GM23338 (cell line): ENCODE measurements at regions not wholly inside any gene's neighbourhood (a gene's known extent, or its start where the extent isn't known, plus 50 kb on each side); places are given as distances from the start of the nearest gene placed in this dataset.

Source experiments
- ATAC-seq: fragments of 200-7000 bp; cut with Tn5 transposase; 3 replicates; pipeline ENCODE4 v1.9.1; 2020
- DNase-seq: peaks from one replicate; pipeline ENCODE4 v3.0.0-alpha.2; 2015; ENCODE audit warnings: low spot score
- H2AFZ ChIP-seq: fragments of 200-600 bp; sonication (generic); 2 replicates; pipeline ENCODE4 v1.8.0; 2016; ENCODE audit warnings: antibody characterized with exemption, mild to moderate bottlenecking, moderate library complexity
- H3F3A ChIP-seq: fragments of 200-600 bp; sonication (generic); replicated peaks from 2 replicates; pipeline ENCODE4 v1.8.0; 2017; ENCODE audit warnings: antibody characterized with exemption, mixed run types, low read depth
- H3K27ac ChIP-seq: fragments of 200-600 bp; sonication (generic); 2 replicates; pipeline ENCODE4 v1.6.1; 2016; ENCODE audit warnings: low read depth
- H3K27me3 ChIP-seq: fragments of 200-600 bp; sonication (generic); 2 replicates; pipeline ENCODE4 v1.8.0; 2016; ENCODE audit warnings: mild to moderate bottlenecking, mixed run types, moderate library complexity; ENCODE audit not compliant: insufficient read depth
- H3K36me3 ChIP-seq: fragments of 200-600 bp; sonication (generic); 2 replicates; pipeline ENCODE4 v1.8.0; 2016; ENCODE audit warnings: mild to moderate bottlenecking; ENCODE audit not compliant: insufficient read depth
- H3K4me1 ChIP-seq: fragments of 200-600 bp; sonication (generic); 2 replicates; pipeline ENCODE4 v1.8.0; 2016; ENCODE audit warnings: mild to moderate bottlenecking, moderate library complexity; ENCODE audit not compliant: insufficient read depth
- H3K4me2 ChIP-seq: fragments of 200-600 bp; sonication (generic); 2 replicates; pipeline ENCODE4 v1.7.1; 2017; ENCODE audit warnings: mixed run types
- H3K4me3 ChIP-seq: fragments of 200-600 bp; sonication (generic); 2 replicates; pipeline ENCODE4 v1.6.1; 2016; ENCODE audit warnings: mixed run types
- H3K79me2 ChIP-seq: fragments of 200-600 bp; sonication (generic); replicated peaks from 2 replicates; pipeline ENCODE4 v1.8.0; 2017; ENCODE audit warnings: mild to moderate bottlenecking; ENCODE audit not compliant: insufficient read depth
- H3K9me2 ChIP-seq: fragments of 200-600 bp; sonication (generic); 2 replicates; pipeline ENCODE4 v1.8.0; 2017; ENCODE audit not compliant: insufficient read depth
- H4K20me1 ChIP-seq: fragments of 200-600 bp; sonication (generic); replicated peaks from 2 replicates; pipeline ENCODE4 v1.8.0; 2017; ENCODE audit warnings: mild to moderate bottlenecking; ENCODE audit not compliant: insufficient read depth
- H3K27ac Mint-ChIP-seq: 2 replicates; pipeline ENCODE4 v1.8.0; 2020; ENCODE audit warnings: inconsistent platforms, mild to moderate bottlenecking, moderate library complexity, mixed read lengths
- H3K27me3 Mint-ChIP-seq: 3 replicates; pipeline ENCODE4 v1.8.0; 2022; ENCODE audit warnings: low read depth, mild to moderate bottlenecking, moderate library complexity, mixed read lengths, inconsistent platforms; ENCODE audit not compliant: insufficient read depth, poor library complexity
- H3K36me3 Mint-ChIP-seq: 3 replicates; pipeline ENCODE4 v1.8.0; 2021; ENCODE audit warnings: low read depth, mild to moderate bottlenecking, inconsistent platforms, moderate library complexity, mixed read lengths
- H3K4me1 Mint-ChIP-seq: 3 replicates; pipeline ENCODE4 v1.8.0; 2020; ENCODE audit warnings: mild to moderate bottlenecking, inconsistent platforms, mixed read lengths
- H3K4me3 Mint-ChIP-seq: 3 replicates; pipeline ENCODE4 v1.8.0; 2021; ENCODE audit warnings: moderate library complexity, mild to moderate bottlenecking, inconsistent platforms, mixed read lengths
- H3K9me3 Mint-ChIP-seq: 3 replicates; pipeline ENCODE4 v1.8.0; 2020; ENCODE audit warnings: moderate library complexity, mild to moderate bottlenecking, inconsistent platforms, mixed read lengths
- CREB1 ChIP-seq: fragments of 250-450 bp; sonication (Bioruptor Pico); IDR thresholded peaks from 2 replicates; pipeline ENCODE4 v1.5.0; 2020; ENCODE audit warnings: low read depth, mild to moderate bottlenecking, moderate library complexity
- EZH2 ChIP-seq: fragments of 200-600 bp; sonication (generic); IDR thresholded peaks from one replicate; pipeline ENCODE4 v1.8.0; 2017; ENCODE audit warnings: antibody characterized with exemption, mild to moderate bottlenecking, low read depth; ENCODE audit not compliant: unreplicated experiment
- EZH2phosphoT487 ChIP-seq: fragments of 200-600 bp; sonication (generic); IDR thresholded peaks from one replicate; pipeline ENCODE4 v1.8.1; 2018; ENCODE audit warnings: antibody characterized with exemption; ENCODE audit not compliant: unreplicated experiment
- JUNB ChIP-seq: IDR thresholded peaks from one replicate; pipeline ENCODE4 v1.6.1; 2016; ENCODE audit warnings: antibody characterized with exemption; ENCODE audit not compliant: unreplicated experiment
- NANOG ChIP-seq: IDR thresholded peaks from 2 replicates; pipeline ENCODE4 v1.6.1; 2016; ENCODE audit warnings: antibody characterized with exemption, borderline replicate concordance
- POLR2AphosphoS5 ChIP-seq: IDR thresholded peaks from 2 replicates; pipeline ENCODE4 v1.6.1; 2016; ENCODE audit warnings: antibody characterized with exemption, low read depth
- STAT1 ChIP-seq: IDR thresholded peaks from one replicate; pipeline ENCODE4 v1.6.1; 2016; ENCODE audit warnings: antibody characterized with exemption; ENCODE audit not compliant: unreplicated experiment
- ZNF114 ChIP-seq: fragments of 250-450 bp; sonication (Bioruptor Pico); IDR thresholded peaks from 2 replicates; pipeline ENCODE4 v1.5.0; 2020; ENCODE audit warnings: mild to moderate bottlenecking, moderate library complexity
- ZNF331 ChIP-seq: fragments of 250-450 bp; sonication (Bioruptor Pico); IDR thresholded peaks from 2 replicates; pipeline ENCODE4 v1.5.0; 2020; ENCODE audit warnings: low read depth, mild to moderate bottlenecking, moderate library complexity
- TF ChIP-seq, protein P1 (sequence below): IDR thresholded peaks from 2 replicates; pipeline ENCODE4 v1.6.1; 2016; ENCODE audit warnings: antibody characterized with exemption
- TF ChIP-seq, protein P2 (sequence below): fragments of 250-450 bp; sonication (Bioruptor Pico); IDR thresholded peaks from 2 replicates; pipeline ENCODE4 v1.5.0; 2020; ENCODE audit warnings: mild to moderate bottlenecking, moderate library complexity
- TF ChIP-seq, protein P3 (sequence below), 2 experiments: fragments of 200-600 bp in 1 of 2; sonication (generic) in 1 of 2; conservative IDR thresholded peaks; 2 replicates each; pipeline versions ENCODE4 v1.5.1 to v1.6.1; 2016 to 2017; ENCODE audit warnings: antibody characterized with exemption in 2 of 2, low read depth in 2 of 2, mild to moderate bottlenecking in 2 of 2, moderate library complexity in 1 of 2
- TF ChIP-seq, protein P4 (sequence below): IDR thresholded peaks from one replicate; pipeline ENCODE4 v1.6.1; 2018; ENCODE audit warnings: antibody characterized with exemption; ENCODE audit not compliant: unreplicated experiment

DNA sequence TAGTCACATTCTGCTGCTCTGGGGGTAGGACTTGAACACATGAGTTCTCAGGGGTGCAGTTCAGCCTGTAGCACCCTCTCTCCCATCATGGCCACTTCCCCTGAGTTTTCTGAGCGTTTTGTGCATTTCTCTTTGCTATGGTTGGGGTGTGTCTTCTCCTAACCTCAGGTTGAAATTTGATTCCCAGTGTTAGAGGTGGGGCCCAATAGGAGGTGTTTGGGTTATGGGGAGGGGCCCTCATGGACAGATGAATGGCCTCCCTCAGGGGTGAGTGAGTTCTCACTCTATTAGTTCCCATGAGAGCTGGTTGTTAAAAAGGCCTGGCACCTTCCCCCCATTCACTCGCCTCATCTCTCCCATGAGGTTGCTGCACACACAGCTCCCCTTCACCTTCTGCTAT lies 101.1 kb downstream of the FOXL1 start:
- H3K4me2 ChIP-seq = no peak overlapping the region
- no peaks in the 10 kb centered on the region for H3K36me3 Mint-ChIP-seq

More for the DNA sequence above, 101.1 kb downstream of the FOXL1 start:
- Histone ChIP-seq H3K36me3 (no peaks in the 10 kb centered on the region), H4K20me1 (no peaks in the 10 kb centered on the region), H3K27me3 (no peaks in the 10 kb centered on the region), H2AFZ (no peak overlapping the region), H3K4me3 (no peak overlapping the region), H3F3A (no peaks in the 10 kb centered on the region), H3K9me2 (0 out of 2 replicates have a peak, but pooled peaks cover 2% of the 10 kb centered on the region), H3K79me2 (no peaks in the 10 kb centered on the region), H3K4me1 (no peaks in the 10 kb centered on the region), H3K27ac (no peak overlapping the region)
- no peak overlapping the region for H3K27ac Mint-ChIP-seq
- H3K4me1 Mint-ChIP-seq = no peaks in the 10 kb centered on the region; the same call in 2 of the 3 replicates
- ATAC-seq (no peak), DNase-seq (no peak)
- H3K27me3 Mint-ChIP-seq = peaks cover 7% of the 10 kb centered on the region
- no peak overlapping the region for H3K4me3 Mint-ChIP-seq
- peaks cover 9% of the 10 kb centered on the region for H3K9me3 Mint-ChIP-seq
- TF ChIP-seq NANOG (no peak), ZNF114 (CRISPR knock-in tag) (no peak), JUNB (no peak), ZNF331 (CRISPR knock-in tag) (no peak), EZH2 (no peak), POLR2AphosphoS5 (no peak), EZH2phosphoT487 (no peak), STAT1 (no peak), CREB1 (no peak)
- TF ChIP-seq, protein P1, sequence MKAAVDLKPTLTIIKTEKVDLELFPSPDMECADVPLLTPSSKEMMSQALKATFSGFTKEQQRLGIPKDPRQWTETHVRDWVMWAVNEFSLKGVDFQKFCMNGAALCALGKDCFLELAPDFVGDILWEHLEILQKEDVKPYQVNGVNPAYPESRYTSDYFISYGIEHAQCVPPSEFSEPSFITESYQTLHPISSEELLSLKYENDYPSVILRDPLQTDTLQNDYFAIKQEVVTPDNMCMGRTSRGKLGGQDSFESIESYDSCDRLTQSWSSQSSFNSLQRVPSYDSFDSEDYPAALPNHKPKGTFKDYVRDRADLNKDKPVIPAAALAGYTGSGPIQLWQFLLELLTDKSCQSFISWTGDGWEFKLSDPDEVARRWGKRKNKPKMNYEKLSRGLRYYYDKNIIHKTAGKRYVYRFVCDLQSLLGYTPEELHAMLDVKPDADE = no peak
- TF ChIP-seq, protein P2, sequence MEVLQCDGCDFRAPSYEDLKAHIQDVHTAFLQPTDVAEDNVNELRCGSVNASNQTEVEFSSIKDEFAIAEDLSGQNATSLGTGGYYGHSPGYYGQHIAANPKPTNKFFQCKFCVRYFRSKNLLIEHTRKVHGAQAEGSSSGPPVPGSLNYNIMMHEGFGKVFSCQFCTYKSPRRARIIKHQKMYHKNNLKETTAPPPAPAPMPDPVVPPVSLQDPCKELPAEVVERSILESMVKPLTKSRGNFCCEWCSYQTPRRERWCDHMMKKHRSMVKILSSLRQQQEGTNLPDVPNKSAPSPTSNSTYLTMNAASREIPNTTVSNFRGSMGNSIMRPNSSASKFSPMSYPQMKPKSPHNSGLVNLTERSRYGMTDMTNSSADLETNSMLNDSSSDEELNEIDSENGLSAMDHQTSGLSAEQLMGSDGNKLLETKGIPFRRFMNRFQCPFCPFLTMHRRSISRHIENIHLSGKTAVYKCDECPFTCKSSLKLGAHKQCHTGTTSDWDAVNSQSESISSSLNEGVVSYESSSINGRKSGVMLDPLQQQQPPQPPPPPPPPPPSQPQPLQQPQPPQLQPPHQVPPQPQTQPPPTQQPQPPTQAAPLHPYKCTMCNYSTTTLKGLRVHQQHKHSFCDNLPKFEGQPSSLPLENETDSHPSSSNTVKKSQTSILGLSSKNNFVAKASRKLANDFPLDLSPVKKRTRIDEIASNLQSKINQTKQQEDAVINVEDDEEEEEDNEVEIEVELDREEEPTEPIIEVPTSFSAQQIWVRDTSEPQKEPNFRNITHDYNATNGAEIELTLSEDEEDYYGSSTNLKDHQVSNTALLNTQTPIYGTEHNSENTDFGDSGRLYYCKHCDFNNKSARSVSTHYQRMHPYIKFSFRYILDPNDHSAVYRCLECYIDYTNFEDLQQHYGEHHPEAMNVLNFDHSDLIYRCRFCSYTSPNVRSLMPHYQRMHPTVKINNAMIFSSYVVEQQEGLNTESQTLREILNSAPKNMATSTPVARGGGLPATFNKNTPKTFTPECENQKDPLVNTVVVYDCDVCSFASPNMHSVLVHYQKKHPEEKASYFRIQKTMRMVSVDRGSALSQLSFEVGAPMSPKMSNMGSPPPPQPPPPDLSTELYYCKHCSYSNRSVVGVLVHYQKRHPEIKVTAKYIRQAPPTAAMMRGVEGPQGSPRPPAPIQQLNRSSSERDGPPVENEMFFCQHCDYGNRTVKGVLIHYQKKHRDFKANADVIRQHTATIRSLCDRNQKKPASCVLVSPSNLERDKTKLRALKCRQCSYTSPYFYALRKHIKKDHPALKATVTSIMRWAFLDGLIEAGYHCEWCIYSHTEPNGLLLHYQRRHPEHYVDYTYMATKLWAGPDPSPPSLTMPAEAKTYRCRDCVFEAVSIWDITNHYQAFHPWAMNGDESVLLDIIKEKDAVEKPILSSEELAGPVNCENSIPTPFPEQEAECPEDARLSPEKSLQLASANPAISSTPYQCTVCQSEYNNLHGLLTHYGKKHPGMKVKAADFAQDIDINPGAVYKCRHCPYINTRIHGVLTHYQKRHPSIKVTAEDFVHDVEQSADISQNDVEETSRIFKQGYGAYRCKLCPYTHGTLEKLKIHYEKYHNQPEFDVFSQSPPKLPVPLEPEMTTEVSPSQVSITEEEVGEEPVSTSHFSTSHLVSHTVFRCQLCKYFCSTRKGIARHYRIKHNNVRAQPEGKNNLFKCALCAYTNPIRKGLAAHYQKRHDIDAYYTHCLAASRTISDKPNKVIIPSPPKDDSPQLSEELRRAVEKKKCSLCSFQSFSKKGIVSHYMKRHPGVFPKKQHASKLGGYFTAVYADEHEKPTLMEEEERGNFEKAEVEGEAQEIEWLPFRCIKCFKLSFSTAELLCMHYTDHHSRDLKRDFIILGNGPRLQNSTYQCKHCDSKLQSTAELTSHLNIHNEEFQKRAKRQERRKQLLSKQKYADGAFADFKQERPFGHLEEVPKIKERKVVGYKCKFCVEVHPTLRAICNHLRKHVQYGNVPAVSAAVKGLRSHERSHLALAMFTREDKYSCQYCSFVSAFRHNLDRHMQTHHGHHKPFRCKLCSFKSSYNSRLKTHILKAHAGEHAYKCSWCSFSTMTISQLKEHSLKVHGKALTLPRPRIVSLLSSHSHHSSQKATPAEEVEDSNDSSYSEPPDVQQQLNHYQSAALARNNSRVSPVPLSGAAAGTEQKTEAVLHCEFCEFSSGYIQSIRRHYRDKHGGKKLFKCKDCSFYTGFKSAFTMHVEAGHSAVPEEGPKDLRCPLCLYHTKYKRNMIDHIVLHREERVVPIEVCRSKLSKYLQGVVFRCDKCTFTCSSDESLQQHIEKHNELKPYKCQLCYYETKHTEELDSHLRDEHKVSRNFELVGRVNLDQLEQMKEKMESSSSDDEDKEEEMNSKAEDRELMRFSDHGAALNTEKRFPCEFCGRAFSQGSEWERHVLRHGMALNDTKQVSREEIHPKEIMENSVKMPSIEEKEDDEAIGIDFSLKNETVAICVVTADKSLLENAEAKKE = no peak
- TF ChIP-seq, protein P3, sequence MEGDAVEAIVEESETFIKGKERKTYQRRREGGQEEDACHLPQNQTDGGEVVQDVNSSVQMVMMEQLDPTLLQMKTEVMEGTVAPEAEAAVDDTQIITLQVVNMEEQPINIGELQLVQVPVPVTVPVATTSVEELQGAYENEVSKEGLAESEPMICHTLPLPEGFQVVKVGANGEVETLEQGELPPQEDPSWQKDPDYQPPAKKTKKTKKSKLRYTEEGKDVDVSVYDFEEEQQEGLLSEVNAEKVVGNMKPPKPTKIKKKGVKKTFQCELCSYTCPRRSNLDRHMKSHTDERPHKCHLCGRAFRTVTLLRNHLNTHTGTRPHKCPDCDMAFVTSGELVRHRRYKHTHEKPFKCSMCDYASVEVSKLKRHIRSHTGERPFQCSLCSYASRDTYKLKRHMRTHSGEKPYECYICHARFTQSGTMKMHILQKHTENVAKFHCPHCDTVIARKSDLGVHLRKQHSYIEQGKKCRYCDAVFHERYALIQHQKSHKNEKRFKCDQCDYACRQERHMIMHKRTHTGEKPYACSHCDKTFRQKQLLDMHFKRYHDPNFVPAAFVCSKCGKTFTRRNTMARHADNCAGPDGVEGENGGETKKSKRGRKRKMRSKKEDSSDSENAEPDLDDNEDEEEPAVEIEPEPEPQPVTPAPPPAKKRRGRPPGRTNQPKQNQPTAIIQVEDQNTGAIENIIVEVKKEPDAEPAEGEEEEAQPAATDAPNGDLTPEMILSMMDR (conservative IDR thresholded peaks at IDR 0.05; ENCODE audit: low read depth in 2 of 2) = no peak
- TF ChIP-seq, protein P4, sequence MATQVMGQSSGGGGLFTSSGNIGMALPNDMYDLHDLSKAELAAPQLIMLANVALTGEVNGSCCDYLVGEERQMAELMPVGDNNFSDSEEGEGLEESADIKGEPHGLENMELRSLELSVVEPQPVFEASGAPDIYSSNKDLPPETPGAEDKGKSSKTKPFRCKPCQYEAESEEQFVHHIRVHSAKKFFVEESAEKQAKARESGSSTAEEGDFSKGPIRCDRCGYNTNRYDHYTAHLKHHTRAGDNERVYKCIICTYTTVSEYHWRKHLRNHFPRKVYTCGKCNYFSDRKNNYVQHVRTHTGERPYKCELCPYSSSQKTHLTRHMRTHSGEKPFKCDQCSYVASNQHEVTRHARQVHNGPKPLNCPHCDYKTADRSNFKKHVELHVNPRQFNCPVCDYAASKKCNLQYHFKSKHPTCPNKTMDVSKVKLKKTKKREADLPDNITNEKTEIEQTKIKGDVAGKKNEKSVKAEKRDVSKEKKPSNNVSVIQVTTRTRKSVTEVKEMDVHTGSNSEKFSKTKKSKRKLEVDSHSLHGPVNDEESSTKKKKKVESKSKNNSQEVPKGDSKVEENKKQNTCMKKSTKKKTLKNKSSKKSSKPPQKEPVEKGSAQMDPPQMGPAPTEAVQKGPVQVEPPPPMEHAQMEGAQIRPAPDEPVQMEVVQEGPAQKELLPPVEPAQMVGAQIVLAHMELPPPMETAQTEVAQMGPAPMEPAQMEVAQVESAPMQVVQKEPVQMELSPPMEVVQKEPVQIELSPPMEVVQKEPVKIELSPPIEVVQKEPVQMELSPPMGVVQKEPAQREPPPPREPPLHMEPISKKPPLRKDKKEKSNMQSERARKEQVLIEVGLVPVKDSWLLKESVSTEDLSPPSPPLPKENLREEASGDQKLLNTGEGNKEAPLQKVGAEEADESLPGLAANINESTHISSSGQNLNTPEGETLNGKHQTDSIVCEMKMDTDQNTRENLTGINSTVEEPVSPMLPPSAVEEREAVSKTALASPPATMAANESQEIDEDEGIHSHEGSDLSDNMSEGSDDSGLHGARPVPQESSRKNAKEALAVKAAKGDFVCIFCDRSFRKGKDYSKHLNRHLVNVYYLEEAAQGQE = no peak
